Gastroesophageal sphincter (tissue), 4 donors: ENCODE measurements at regions not wholly inside any gene's neighbourhood (a gene's known extent, or its start where the extent isn't known, plus 50 kb on each side); places are given as distances from the start of the nearest gene placed in this dataset.

Experiments
- ATAC-seq: fragments of 150-250 bp; one replicate; pipeline ENCODE4 v1.9.1; 2016; ENCODE audit warnings: mild to moderate bottlenecking, moderate library complexity
- H3K27ac ChIP-seq, 4 donors: fragments of 200-600 bp; sonication (generic) in 3 of 4; 1 replicate in 3 of 4; 2 replicates in 1 of 4; pipeline ENCODE4 v1.5.1; 2016 to 2019
- H3K27me3 ChIP-seq: fragments of 200-600 bp; sonication (generic); one replicate; pipeline ENCODE4 v1.5.1; 2019
- H3K36me3 ChIP-seq, 2 donors: fragments of 200-600 bp; sonication (generic); one replicate each; pipeline ENCODE4 v1.5.1; 2019; ENCODE audit warnings: control low read depth in 1 of 2
- H3K4me1 ChIP-seq, 3 donors: fragments of 200-600 bp; sonication (generic); 1 replicate in 2 of 3; 2 replicates in 1 of 3; pipeline ENCODE4 v1.5.1; 2016 to 2019; ENCODE audit warnings: control low read depth in 2 of 3
- H3K4me3 ChIP-seq, 2 donors: fragments of 200-600 bp; sonication (generic); one replicate each; pipeline ENCODE4 v1.5.1; 2019; ENCODE audit warnings: mild to moderate bottlenecking in 1 of 2, moderate library complexity in 1 of 2
- H3K9me3 ChIP-seq, 3 donors: fragments of 200-600 bp; sonication (generic); one replicate each; pipeline ENCODE4 v1.5.1; 2017 to 2019; ENCODE audit warnings: control low read depth in 2 of 3
- EP300 ChIP-seq: sonication (generic); formaldehyde crosslinking; IDR thresholded peaks from one replicate; pipeline ENCODE4 v1.6.1; 2017; ENCODE audit warnings: antibody characterized with exemption, mild to moderate bottlenecking
- POLR2A ChIP-seq, 2 donors: fragments of 450-650 bp; IDR thresholded peaks; one replicate each; pipeline ENCODE4 v1.6.1; 2017; ENCODE audit warnings: antibody characterized with exemption in 2 of 2, mild to moderate bottlenecking in 2 of 2, moderate library complexity in 1 of 2
- POLR2AphosphoS5 ChIP-seq: sonication (generic); formaldehyde crosslinking; IDR thresholded peaks from one replicate; pipeline ENCODE4 v1.6.1; 2017; ENCODE audit warnings: antibody characterized with exemption
- WGBS, 2 donors: methylation state at CpG; one replicate each; pipeline ENCODE4 v1.1.5; 2018; ENCODE audit warnings: low coverage in 1 of 2; 5-methylcytosine and 5-hydroxymethylcytosine counted together
- TF ChIP-seq, protein P1 (sequence below), 4 experiments: fragments of 200-600 bp in 2 of 4; fragments of 450-650 bp in 2 of 4; sonication (generic) in 1 of 4; IDR thresholded peaks; one replicate each; pipeline ENCODE4 v1.5.1; 2017 to 2019; ENCODE audit warnings: antibody characterized with exemption in 4 of 4, mild to moderate bottlenecking in 2 of 4, moderate library complexity in 2 of 4

DNA sequence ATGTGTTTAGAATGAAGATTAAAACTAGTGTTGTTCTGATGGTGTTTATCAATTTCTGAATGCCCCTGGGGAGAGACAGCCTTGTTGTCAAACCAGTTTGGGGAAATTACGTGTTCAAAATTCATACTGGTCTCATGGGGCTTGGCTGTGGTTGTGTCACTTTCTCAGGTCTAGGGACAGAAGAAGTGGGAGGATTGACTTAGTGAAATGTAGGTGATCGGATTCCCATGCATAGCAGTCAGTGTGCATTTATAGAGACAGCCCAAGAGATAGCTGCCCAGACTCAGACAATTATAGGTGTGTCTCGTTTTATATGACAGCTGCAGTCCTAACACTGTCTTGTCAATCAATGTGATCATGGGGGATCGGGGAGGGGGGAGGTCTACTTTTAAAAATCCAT, 94.4 kb upstream of the CLCN4 start:
- TF ChIP-seq, protein P1, sequence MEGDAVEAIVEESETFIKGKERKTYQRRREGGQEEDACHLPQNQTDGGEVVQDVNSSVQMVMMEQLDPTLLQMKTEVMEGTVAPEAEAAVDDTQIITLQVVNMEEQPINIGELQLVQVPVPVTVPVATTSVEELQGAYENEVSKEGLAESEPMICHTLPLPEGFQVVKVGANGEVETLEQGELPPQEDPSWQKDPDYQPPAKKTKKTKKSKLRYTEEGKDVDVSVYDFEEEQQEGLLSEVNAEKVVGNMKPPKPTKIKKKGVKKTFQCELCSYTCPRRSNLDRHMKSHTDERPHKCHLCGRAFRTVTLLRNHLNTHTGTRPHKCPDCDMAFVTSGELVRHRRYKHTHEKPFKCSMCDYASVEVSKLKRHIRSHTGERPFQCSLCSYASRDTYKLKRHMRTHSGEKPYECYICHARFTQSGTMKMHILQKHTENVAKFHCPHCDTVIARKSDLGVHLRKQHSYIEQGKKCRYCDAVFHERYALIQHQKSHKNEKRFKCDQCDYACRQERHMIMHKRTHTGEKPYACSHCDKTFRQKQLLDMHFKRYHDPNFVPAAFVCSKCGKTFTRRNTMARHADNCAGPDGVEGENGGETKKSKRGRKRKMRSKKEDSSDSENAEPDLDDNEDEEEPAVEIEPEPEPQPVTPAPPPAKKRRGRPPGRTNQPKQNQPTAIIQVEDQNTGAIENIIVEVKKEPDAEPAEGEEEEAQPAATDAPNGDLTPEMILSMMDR (IDR thresholded peaks at IDR 0.05) = no peak
- Histone ChIP-seq H3K36me3 (peaks cover 0 to 4% of the 10 kb centered on the region in 2 donors), H3K27ac (no peak overlapping the region)

DNA sequence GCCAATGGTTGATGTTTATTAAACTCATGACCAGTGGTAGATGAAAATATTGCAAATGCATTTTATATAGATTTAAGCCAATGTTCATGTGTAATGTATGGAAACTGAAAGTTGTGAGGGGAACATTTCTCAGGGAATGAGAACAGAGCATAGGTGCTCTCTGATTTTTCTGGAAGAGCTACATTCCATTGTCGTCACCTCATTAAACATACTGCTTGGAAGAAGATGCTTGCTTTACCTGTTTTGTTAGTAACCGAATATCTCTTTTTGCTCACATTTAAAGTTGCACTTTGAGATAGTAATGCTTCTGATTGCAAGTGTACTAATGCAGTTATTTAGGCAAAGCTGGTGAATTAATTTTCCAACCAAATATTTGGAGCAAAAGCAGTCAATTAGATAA, 93.8 kb upstream of the CLCN4 start:
- Histone ChIP-seq H3K27me3 (no peaks in the 10 kb centered on the region), H3K9me3 (no peaks in the 10 kb centered on the region), H3K4me1 (peaks cover 0 to 15% (median 0%) of the 10 kb centered on the region in 3 donors), H3K4me3 (no peak overlapping the region), H3K27ac (no peak overlapping the region), H3K36me3 (peaks cover 0 to 11% of the 10 kb centered on the region in 2 donors)
- ATAC-seq = no peak
- TF ChIP-seq, protein P1 (IDR thresholded peaks at IDR 0.05) = no peak
- TF ChIP-seq EP300 (no peak), POLR2A (IDR thresholded peaks at IDR 0.05) (no peak)
- 91 to 100% methylated on average over 2 of the region's 2 CpGs for WGBS, 2 donors

More for the DNA sequence above, 94.4 kb upstream of the CLCN4 start:
- WGBS, 2 donors = 64% methylated on average over 4 of the region's 4 CpGs; no CpG with 5 or more reads in 1 of the 2 donors
- peaks cover 0 to 15% (median 0%) of the 10 kb centered on the region in 3 donors for H3K4me1 ChIP-seq
- H3K9me3 ChIP-seq = no peaks in the 10 kb centered on the region
- no peak for ATAC-seq
- no peaks in the 10 kb centered on the region for H3K27me3 ChIP-seq
- H3K4me3 ChIP-seq = no peak overlapping the region

DNA sequence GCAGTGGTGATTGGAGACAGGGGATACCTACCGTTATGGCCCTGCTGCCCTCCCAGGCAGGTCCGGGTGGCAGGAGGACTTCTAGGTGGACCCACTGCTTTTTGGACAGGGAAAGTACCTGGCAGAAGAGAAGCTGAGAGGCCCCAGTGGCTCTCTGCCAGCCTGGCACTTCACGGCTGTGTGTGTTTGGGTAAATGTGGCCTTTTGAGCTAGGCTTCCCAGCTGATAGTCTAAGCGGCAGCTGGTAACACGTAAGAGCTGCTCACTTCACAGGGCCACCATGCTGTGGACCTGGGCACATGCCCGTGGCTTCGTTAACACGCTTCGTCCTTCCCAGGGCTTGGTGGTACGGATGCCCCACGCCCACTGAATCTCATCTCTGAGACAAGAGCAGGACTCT, 92.0 kb upstream of the CLCN4 start:
- Histone ChIP-seq H3K4me1 (peaks cover 0 to 15% (median 0%) of the 10 kb centered on the region in 3 donors), H3K36me3 (peaks cover 0 to 17% of the 10 kb centered on the region in 2 donors), H3K27ac (no peak overlapping the region), H3K9me3 (no peaks in the 10 kb centered on the region), H3K27me3 (no peaks in the 10 kb centered on the region), H3K4me3 (no peak overlapping the region)
- ATAC-seq = no peak
- WGBS, 2 donors = no CpG with 5 or more reads among the region's 11 CpGs
- TF ChIP-seq EP300 (no peak), POLR2AphosphoS5 (no peak), POLR2A (IDR thresholded peaks at IDR 0.05) (no peak)
- TF ChIP-seq, protein P1 (IDR thresholded peaks at IDR 0.05) = no peak

DNA sequence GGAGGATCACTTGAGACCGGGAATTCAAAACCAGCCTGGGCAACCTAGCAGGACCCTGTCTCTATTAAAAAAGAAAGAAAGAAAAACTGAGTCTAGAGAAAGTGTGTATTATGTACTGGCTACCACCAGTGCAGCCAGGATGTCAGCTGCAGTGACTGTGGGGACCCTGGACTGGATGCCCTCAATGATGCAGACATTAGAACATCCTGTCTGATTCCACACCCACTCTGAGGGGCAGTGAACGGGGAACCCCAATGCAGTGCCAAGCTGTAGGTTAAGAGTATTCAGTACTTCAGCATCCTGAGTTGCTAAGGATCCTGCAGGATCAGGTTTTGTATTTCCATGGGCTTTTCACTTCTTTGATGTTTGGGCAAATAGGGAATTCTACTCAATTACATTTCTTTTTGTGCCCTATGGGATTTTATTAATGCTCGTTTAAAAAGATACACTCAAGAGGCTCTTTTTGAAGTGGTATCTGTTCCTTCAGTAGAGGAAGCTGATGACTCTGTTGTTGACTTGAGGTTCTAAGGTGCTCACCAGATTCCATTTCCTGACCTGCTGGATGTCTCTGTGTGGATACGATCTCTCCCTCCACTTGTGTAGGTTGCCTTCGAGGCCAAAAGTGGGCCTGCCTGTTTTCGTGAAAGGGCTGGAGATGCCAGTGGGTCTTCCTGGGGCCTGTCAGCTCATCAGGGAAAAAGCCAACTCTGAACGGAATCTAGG, 85.9 kb upstream of the CLCN4 start:
- no peaks in the 10 kb centered on the region for H3K4me1 ChIP-seq
- WGBS, 2 donors = 83 to 84% methylated on average over 2 to 6 of the region's 7 CpGs
- H3K27me3 ChIP-seq = no peaks in the 10 kb centered on the region
- H3K36me3 ChIP-seq = peaks cover 0 to 17% of the 10 kb centered on the region in 2 donors
- ATAC-seq = no peak
- H3K4me3 ChIP-seq = no peak overlapping the region
- no peaks in the 10 kb centered on the region for H3K9me3 ChIP-seq
- no peak for TF ChIP-seq POLR2AphosphoS5
- no peak for TF ChIP-seq EP300
- TF ChIP-seq POLR2A (IDR thresholded peaks at IDR 0.05) = no peak
- TF ChIP-seq, protein P1 (IDR thresholded peaks at IDR 0.05) = no peak
- no peak overlapping the region for H3K27ac ChIP-seq

DNA sequence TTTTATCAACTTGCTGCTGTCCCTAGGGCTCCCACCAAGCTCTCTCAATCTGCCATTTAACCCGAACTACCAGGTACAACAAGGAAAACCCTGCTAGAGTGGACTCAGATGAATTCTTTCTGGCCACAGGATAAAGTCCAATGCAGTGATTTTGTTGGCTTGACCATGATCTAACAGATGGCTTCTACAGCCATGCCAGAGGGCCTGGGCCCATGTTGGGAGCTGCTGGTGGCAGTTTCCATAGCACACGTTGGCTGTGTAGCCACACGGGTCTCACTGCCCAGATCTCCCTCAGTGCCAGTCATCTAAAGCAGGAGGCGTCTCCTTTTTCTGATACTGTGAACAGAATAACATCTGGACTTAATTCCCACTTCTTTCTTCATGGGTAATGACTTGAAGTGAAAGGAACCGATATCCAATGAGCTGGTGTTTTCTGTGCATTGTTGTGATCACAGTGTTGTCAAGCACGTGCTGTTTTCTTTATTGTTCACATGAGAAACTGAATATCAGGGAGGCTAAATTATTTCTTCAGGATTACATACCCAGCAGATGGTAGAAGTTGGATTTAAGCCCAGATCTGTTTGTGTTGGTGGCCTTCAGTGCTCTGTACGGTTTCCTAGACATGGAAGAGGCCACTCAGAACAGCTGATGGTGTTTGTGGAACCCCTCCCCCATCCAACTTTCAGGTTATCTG, 85.2 kb upstream of the CLCN4 start:
- ATAC-seq = no peak
- no peaks in the 10 kb centered on the region for H3K4me1 ChIP-seq
- TF ChIP-seq EP300 = no peak
- TF ChIP-seq POLR2AphosphoS5 = no peak
- TF ChIP-seq POLR2A (IDR thresholded peaks at IDR 0.05) = no peak
- TF ChIP-seq, protein P1 (IDR thresholded peaks at IDR 0.05) = no peak
- peaks cover 0 to 17% of the 10 kb centered on the region in 2 donors for H3K36me3 ChIP-seq
- no peak overlapping the region for H3K27ac ChIP-seq
- no peaks in the 10 kb centered on the region for H3K9me3 ChIP-seq
- 76 to 100% methylated on average over 1 to 4 of the region's 7 CpGs for WGBS, 2 donors
- no peak overlapping the region for H3K4me3 ChIP-seq
- no peaks in the 10 kb centered on the region for H3K27me3 ChIP-seq
